ENCODE measurements at regions not wholly inside any gene's neighbourhood (a gene's known extent, or its start where the extent isn't known, plus 50 kb on each side); places are given as distances from the start of the nearest gene placed in this dataset.

DNA sequence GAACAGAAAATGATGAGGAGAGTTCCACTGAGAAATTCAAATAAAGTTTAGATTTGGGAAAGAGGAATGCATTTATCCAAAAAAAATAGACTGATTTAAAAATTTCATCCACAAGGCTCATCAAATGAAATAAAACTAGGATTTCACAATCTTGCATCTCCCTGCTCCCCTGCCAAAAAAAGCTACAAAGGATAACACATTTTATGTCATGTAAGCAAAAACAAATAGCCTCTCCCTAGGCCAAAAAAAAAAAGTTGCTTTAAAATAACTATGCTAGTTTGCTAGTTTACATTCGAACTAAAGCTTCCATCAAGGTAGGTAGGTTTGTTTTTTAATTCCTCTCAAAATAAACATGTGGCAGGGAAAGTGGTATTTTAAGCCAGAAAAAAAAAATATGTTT is 465.5 kb upstream of the ID2 start:
- TF ChIP-seq, protein P1, sequence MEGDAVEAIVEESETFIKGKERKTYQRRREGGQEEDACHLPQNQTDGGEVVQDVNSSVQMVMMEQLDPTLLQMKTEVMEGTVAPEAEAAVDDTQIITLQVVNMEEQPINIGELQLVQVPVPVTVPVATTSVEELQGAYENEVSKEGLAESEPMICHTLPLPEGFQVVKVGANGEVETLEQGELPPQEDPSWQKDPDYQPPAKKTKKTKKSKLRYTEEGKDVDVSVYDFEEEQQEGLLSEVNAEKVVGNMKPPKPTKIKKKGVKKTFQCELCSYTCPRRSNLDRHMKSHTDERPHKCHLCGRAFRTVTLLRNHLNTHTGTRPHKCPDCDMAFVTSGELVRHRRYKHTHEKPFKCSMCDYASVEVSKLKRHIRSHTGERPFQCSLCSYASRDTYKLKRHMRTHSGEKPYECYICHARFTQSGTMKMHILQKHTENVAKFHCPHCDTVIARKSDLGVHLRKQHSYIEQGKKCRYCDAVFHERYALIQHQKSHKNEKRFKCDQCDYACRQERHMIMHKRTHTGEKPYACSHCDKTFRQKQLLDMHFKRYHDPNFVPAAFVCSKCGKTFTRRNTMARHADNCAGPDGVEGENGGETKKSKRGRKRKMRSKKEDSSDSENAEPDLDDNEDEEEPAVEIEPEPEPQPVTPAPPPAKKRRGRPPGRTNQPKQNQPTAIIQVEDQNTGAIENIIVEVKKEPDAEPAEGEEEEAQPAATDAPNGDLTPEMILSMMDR (IDR thresholded peaks at IDR 0.05; ENCODE audit: low read length, missing control alignments): no peak
- no peak overlapping the region for H3K4me3 ChIP-seq (replicated peaks; ENCODE audit: low read depth, low read length)
- DNase-seq (ENCODE audit: low read depth): peak; percentile 20

DNA sequence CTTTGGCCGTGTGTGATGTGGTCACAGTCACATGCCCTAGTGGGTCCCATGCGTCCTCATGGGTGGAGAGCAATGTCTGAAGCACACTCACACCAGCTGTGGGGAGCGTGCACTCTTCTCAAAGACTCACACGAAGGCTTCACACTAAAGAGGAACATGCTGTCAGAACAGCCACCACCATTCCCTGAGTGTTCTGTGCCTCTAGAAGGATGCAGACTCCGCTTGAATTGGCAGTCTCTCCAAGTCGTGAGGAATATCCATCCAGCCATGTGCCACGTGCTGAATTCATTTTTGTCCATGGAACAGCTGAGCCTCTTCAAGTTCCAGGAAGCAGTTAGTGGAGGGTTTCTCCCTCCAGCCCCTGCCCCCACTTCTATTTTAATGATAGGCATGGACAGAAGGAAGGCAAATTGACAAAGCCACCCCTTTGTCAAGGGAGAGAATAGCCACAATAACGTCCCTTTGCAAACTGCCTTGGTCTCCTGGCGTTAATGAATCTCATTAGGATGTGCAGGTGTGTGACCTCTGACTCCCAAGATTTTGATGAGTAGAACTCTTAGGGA is 464.3 kb upstream of the ID2 start:
- no peak overlapping the region for H3K4me3 ChIP-seq (replicated peaks; ENCODE audit: low read depth, low read length)
- TF ChIP-seq, protein P1 (IDR thresholded peaks at IDR 0.05; ENCODE audit: low read length, missing control alignments): no peak
- no peak for DNase-seq (ENCODE audit: low read depth)

DNA sequence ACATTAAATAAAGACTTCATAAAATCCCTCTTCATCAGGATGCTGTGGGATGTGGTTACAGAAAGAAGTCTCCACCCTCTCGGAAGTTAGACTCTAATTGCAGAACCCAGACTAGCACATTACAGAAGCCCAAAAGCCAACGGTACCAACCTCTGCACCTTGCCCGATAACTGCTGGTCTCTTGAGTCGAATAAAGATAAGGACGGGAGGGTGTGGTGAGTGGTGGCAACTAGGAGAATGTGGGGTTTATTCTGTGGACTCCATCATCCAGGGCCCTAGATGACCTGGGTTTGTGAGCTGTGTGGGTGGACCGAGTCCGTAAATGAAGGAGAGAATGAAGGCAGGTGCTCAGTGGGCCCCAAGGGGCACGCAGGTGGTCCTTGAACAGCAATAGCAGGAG is 462.8 kb upstream of the ID2 start:
- no peak for DNase-seq (ENCODE audit: low read depth)
- H3K4me3 ChIP-seq (replicated peaks; ENCODE audit: low read depth, low read length): no peak overlapping the region
- TF ChIP-seq, protein P1 (IDR thresholded peaks at IDR 0.05; ENCODE audit: low read length, missing control alignments): no peak

DNA sequence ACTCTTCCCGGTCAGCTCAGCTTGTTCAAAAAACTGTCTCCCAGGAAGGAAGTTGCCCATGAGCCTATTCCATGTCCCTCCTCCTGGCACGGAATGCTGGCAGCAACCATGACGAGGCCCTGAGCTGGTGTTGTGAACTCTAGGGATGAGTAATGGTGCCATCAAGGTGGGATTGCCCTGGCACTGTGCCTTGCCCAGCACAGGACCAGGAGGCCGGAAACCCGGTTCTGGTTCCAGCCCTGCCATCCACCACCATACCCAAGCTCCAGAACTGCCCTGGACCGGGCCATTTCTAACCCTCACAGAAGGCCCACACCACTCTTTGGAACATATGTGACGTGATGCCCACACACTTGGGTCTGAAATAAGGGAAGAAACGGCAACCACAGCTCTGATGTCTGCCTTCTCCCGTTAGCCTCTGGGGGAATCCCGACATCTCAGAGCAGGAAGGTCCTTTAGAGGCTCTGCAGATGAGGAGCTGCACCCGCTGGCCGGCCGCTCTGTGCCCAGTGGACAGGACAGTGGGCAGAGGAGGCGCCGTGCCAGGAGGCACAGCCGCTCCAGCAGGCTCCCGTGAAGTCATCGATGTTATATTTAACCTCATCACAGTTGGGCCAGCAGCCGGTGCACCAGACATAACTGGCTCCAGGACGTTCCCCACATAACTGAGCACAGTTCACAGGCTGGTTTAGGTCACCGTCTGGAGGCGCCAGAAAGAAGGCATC is 462.1 kb upstream of the ID2 start:
- no peak overlapping the region for H3K4me3 ChIP-seq (replicated peaks; ENCODE audit: low read depth, low read length)
- TF ChIP-seq, protein P1 (IDR thresholded peaks at IDR 0.05; ENCODE audit: low read length, missing control alignments): no peak
- DNase-seq (ENCODE audit: low read depth): no peak

DNA sequence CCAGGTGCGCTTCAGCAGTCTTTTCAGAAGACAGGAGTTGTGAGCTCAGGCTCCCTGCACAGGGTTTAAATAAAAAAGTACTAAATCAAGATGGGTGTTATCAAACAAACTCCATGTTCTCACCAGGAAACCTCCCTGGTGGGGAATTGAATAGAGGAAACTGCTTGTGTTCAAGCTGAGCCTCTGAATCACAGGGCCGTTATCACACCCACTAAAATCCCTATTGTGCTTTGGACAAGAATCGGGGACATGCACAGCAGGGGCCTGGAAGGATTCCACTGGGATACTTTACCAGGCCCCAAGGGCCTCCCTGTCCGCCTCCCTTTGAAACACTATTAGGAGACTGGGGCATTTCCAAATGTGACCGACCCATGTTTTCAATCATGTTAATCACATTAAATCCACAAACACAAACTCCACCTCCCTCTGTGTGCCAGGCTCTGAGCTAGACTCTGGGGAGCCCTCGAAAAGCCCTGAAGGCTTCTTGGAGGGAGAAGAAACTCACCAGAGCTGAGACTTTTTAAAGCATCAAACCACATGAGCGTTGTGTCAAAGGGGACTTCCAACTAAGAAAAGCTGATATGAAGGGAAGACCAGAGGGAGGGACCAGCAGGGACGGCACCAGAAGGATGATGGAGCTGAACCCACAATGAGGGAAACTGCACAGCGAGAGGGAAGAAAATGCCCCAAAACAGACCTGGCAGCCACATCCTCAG is 458.7 kb upstream of the ID2 start:
- DNase-seq (ENCODE audit: low read depth): peak; percentile 9
- H3K4me3 ChIP-seq (replicated peaks; ENCODE audit: low read depth, low read length): no peak overlapping the region
- TF ChIP-seq, protein P1 (IDR thresholded peaks at IDR 0.05; ENCODE audit: low read length, missing control alignments): no peak

DNA sequence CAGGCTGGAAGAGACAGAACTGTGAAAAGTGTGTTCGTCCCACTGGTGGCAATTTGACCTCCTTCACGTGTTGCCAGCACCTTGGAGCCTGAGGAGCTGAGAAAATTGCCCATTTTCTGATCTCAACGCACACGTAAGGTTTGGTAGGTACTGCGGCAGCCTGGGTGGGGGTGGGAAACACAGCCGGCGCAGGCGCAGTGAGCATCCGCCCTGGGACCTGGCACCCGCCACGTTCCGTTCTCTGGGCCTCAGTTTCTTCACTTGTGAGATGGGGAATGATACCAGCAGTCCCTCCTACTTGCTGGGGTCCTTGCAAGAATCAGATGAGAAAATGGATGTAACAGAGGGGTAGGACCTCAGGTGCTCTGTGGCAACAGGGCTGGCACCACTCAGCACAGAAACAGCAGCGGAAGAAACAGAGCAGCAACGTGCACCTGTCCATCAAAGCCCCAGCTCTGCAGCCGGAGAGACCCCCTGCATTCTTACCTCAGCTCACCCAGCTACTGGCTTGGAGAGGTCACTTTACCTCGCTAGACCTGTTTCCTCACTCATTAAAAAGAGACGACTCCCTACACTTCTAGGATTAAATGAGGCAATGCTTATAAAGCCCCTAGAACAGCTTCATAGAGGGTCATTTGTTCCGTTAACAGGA is 458.0 kb upstream of the ID2 start:
- TF ChIP-seq, protein P1 (IDR thresholded peaks at IDR 0.05; ENCODE audit: low read length, missing control alignments): no peak
- DNase-seq (ENCODE audit: low read depth): no peak
- H3K4me3 ChIP-seq (replicated peaks; ENCODE audit: low read depth, low read length): no peak overlapping the region

Data from fibroblast of pulmonary artery (primary cell).